ENCODE measurements at regions not wholly inside any gene's neighbourhood (a gene's known extent, or its start where the extent isn't known, plus 50 kb on each side); places are given as distances from the start of the nearest gene placed in this dataset.

DNA sequence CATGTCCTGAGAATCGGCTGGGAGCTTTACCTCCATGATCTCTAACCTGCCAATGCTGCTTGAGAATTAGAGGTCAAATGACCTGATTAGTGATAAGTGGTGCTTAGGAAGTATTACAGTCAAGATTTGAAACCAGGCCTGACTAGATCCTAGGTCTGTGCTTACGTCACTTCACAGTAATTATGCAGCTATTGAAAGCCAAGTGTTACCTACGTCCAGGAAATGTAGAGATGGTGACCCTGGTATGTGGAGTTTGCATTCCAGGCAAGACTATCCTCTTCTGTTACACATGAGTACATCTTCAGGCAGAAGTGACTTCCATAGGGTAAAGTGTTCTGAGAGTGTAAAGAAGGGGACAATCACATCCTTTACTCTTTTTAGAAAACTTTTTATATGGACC lies 530.4 kb upstream of the TENM4 start:
- TF ChIP-seq JUN (IDR thresholded peaks at IDR 0.05; ENCODE audit: borderline replicate concordance, insufficient read depth, insufficient read length, low read depth) (no peak), CTCF (IDR thresholded peaks at IDR 0.05; ENCODE audit: extremely low read depth in 1 of 2, insufficient read depth in 1 of 2, low read depth in 1 of 2, low read length in 2 of 2) (no peak), POLR2A (IDR thresholded peaks at IDR 0.05; ENCODE audit: low read depth, low read length) (no peak), MAX (IDR thresholded peaks at IDR 0.05; ENCODE audit: insufficient read depth, insufficient read length) (no peak), EZH2 (IDR thresholded peaks at IDR 0.05; ENCODE audit: borderline replicate concordance, low read depth, low read length, severe bottlenecking) (no peak), FOS (IDR thresholded peaks at IDR 0.05; ENCODE audit: borderline replicate concordance, insufficient read depth, low read length) (no peak)
